Astrocyte (in vitro differentiated cells and primary cell): ENCODE measurements at regions not wholly inside any gene's neighbourhood (a gene's known extent, or its start where the extent isn't known, plus 50 kb on each side); places are given as distances from the start of the nearest gene placed in this dataset.

Source experiments
- EZH2 ChIP-seq: IDR thresholded peaks from 2 replicates; pipeline ENCODE4 v1.6.1; 2012; ENCODE audit warnings: mild to moderate bottlenecking, low read length, inconsistent platforms; ENCODE audit not compliant: insufficient read depth
- TF ChIP-seq, protein P1 (sequence below): IDR thresholded peaks from 2 replicates; pipeline ENCODE4 v1.5.1; 2011; ENCODE audit warnings: low read depth, mild to moderate bottlenecking, inconsistent platforms, low read length, moderate library complexity; ENCODE audit not compliant: insufficient read depth

DNA sequence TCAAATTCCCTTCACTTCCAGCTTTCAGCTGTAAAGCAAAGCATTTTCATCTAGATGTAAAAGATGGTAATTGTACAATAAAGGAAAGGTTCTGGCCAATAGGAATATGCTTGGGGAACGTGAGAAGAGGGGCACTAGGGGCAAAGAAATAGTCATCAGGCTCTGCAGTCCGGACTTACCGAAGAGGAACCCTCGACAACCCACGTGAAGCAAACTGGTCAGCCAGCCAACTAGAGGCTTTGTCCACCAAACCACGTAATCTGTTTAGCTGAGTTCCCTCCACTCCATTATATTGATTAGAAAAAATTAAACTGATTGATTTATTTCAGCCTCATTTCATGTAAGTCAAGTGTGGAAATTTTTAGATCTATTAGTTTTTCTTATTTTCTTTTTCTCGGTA lies 300.4 kb upstream of the FANCL start:
- TF ChIP-seq, protein P1, sequence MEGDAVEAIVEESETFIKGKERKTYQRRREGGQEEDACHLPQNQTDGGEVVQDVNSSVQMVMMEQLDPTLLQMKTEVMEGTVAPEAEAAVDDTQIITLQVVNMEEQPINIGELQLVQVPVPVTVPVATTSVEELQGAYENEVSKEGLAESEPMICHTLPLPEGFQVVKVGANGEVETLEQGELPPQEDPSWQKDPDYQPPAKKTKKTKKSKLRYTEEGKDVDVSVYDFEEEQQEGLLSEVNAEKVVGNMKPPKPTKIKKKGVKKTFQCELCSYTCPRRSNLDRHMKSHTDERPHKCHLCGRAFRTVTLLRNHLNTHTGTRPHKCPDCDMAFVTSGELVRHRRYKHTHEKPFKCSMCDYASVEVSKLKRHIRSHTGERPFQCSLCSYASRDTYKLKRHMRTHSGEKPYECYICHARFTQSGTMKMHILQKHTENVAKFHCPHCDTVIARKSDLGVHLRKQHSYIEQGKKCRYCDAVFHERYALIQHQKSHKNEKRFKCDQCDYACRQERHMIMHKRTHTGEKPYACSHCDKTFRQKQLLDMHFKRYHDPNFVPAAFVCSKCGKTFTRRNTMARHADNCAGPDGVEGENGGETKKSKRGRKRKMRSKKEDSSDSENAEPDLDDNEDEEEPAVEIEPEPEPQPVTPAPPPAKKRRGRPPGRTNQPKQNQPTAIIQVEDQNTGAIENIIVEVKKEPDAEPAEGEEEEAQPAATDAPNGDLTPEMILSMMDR, result no peak
- no peak for TF ChIP-seq EZH2
